Osteocyte (in vitro differentiated cells): ENCODE measurements at regions not wholly inside any gene's neighbourhood (a gene's known extent, or its start where the extent isn't known, plus 50 kb on each side); places are given as distances from the start of the nearest gene placed in this dataset.
A peak's percentile ranks its signal among the peaks of the same experiment; 100 is the strongest.
"Not testable (repeated sequence)": the region's sequence is repeated elsewhere in the genome, so short reads cannot be mapped to it uniquely, and the experiment has no call there.

Source experiments
- DNase-seq: peaks from one replicate; pipeline ENCODE4 v3.0.0; 2021; ENCODE audit warnings: mixed read lengths; ENCODE audit not compliant: unreplicated experiment; ENCODE audit errors: extremely low spot score
- H3K27ac Mint-ChIP-seq: one replicate; pipeline ENCODE4 v1.8.0; 2021; ENCODE audit warnings: mild to moderate bottlenecking, mixed read lengths; ENCODE audit not compliant: unreplicated experiment
- H3K27me3 Mint-ChIP-seq: one replicate; pipeline ENCODE4 v1.8.0; 2021; ENCODE audit warnings: mixed read lengths; ENCODE audit not compliant: unreplicated experiment
- H3K36me3 Mint-ChIP-seq: one replicate; pipeline ENCODE4 v1.8.0; 2021; ENCODE audit warnings: mixed read lengths; ENCODE audit not compliant: unreplicated experiment
- H3K4me1 Mint-ChIP-seq: one replicate; pipeline ENCODE4 v1.8.0; 2021; ENCODE audit warnings: mixed read lengths; ENCODE audit not compliant: unreplicated experiment
- H3K4me3 Mint-ChIP-seq: one replicate; pipeline ENCODE4 v1.8.0; 2021; ENCODE audit warnings: mild to moderate bottlenecking, moderate library complexity, mixed read lengths; ENCODE audit not compliant: unreplicated experiment
- H3K9me3 Mint-ChIP-seq: one replicate; pipeline ENCODE4 v1.8.0; 2021; ENCODE audit warnings: mixed read lengths; ENCODE audit not compliant: unreplicated experiment
- TF ChIP-seq, protein P1 (sequence below): fragments of 200-600 bp; sonication (generic); IDR thresholded peaks from 2 replicates; pipeline ENCODE4 v1.5.0; 2021; ENCODE audit warnings: antibody characterized with exemption, mild to moderate bottlenecking, moderate library complexity

DNA sequence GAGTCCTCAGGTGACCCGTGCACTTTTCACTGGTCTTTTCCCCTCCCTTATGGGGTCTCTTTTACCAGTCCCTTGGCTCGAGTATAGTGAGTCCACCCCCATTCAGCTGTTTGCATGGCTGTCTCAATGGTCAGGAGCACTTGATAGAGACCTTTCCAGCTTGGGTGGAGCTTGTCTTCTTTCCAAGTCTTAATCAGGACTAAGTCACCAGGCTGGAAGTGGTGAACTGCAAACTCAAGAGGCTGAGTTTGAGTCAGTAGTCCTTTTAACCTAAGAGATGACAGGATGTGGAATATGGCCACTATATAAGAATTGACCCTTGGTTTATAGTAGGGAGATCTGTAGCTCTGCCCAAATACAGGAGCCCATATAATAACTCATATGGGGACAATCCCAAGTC lies 279.7 kb downstream of the PYDC2 start:
- Mint-ChIP-seq H3K4me1 (no peaks in the 10 kb centered on the region), H3K27me3 (no peaks in the 10 kb centered on the region), H3K9me3 (peaks cover 18% of the 10 kb centered on the region)

DNA sequence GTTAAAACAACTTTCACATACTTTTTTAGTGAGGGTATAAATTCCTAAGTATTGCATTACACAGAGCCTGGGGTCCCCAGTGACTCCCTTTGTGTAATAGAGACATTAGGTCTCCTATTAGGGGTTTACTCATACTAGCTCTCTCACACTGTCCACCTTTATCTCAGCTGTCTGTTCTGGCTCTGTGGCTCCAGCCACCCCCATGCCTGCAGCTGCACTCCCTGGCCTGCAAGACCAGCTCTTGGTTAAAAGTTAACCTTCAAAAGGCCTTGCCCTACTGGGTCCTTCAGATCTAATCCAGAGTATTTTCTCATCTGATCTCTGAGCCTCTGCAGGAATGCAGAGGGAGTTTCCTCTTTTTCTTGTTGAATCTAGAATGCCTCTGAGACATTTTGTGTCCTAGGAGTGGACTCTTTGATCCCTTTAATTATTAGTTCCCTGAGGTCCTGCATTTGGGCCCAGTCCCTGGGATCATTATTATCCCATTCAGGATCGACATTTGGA lies 280.9 kb downstream of the PYDC2 start:
- not testable (repeated sequence) for H3K27me3 Mint-ChIP-seq, H3K36me3 Mint-ChIP-seq, H3K4me3 Mint-ChIP-seq, H3K27ac Mint-ChIP-seq, H3K4me1 Mint-ChIP-seq, DNase-seq
- peaks cover 11% of the 10 kb centered on the region for H3K9me3 Mint-ChIP-seq

More for the DNA sequence above, 279.7 kb downstream of the PYDC2 start:
- TF ChIP-seq, protein P1, sequence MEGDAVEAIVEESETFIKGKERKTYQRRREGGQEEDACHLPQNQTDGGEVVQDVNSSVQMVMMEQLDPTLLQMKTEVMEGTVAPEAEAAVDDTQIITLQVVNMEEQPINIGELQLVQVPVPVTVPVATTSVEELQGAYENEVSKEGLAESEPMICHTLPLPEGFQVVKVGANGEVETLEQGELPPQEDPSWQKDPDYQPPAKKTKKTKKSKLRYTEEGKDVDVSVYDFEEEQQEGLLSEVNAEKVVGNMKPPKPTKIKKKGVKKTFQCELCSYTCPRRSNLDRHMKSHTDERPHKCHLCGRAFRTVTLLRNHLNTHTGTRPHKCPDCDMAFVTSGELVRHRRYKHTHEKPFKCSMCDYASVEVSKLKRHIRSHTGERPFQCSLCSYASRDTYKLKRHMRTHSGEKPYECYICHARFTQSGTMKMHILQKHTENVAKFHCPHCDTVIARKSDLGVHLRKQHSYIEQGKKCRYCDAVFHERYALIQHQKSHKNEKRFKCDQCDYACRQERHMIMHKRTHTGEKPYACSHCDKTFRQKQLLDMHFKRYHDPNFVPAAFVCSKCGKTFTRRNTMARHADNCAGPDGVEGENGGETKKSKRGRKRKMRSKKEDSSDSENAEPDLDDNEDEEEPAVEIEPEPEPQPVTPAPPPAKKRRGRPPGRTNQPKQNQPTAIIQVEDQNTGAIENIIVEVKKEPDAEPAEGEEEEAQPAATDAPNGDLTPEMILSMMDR, result no peak
- Mint-ChIP-seq H3K27ac (no peak overlapping the region), H3K4me3 (no peak overlapping the region), H3K36me3 (no peaks in the 10 kb centered on the region)
- no peak for DNase-seq

DNA sequence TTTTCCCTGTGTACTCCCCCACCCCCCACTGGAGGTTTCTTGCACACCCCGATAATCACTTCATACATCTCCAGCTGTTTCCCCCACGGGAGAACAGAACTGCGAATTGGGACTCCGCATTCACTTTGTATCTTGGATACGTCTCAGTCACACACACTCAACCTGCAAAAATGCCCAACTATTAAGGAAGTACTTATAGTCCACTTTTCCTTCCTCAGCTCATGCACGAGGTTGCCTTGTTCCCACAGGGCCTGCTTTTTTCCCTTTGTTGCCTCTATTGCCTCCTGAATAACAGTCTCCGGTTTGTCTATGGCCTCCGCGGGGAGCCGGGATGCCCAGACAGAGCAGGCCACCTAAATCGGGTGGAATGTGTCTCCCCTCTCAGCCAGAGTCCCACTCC lies 282.3 kb downstream of the PYDC2 start:
- H3K27ac Mint-ChIP-seq, result no peak overlapping the region
- TF ChIP-seq, protein P1, result no peak
- no peak for DNase-seq
- H3K27me3 Mint-ChIP-seq, result no peaks in the 10 kb centered on the region
- peaks cover 10% of the 10 kb centered on the region for H3K9me3 Mint-ChIP-seq
- H3K36me3 Mint-ChIP-seq, result no peaks in the 10 kb centered on the region
- no peaks in the 10 kb centered on the region for H3K4me1 Mint-ChIP-seq
- no peak overlapping the region for H3K4me3 Mint-ChIP-seq

DNA sequence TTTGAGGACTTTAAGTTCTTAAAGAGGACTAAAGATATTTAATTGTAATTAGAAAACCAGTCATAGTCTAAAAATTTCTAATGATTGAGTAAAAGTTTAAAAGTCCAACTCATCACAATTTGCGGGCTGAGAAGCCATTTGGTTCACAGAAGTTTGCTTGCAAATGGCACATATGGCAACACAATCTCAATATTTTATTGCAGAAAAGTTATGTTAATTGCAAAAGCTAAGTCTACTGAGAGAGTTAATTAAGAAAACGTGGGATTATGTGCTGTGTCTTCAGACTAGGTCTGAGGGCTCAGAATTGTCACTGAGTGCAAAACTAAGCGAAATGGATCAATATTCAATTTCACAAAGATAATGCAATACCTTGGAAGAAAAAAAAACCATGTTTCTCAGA lies 289.7 kb downstream of the PYDC2 start:
- DNase-seq, result no peak
- no peak overlapping the region for H3K4me3 Mint-ChIP-seq
- TF ChIP-seq, protein P1, result no peak
- no peaks in the 10 kb centered on the region for H3K9me3 Mint-ChIP-seq
- H3K27ac Mint-ChIP-seq, result no peak overlapping the region
- no peaks in the 10 kb centered on the region for H3K4me1 Mint-ChIP-seq
- no peaks in the 10 kb centered on the region for H3K36me3 Mint-ChIP-seq
- H3K27me3 Mint-ChIP-seq, result peaks cover 3% of the 10 kb centered on the region

DNA sequence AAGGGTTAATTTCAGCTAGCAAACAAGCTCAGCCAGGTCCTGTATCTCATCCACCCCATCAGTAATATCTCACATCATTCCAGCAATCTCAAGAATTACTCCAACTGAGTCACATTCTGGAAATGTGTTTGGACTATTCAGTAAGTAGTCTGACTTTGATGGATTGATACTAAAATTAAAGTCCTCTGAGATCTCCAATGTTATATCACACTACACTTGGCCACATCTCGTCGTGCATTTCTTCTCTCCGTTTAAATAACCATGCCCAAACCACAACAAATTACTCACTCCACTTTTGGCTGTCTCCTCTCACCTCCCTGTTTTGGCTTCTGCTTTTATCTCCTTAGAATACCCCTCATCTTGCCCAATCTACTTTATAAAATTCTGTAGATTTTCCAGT lies 292.2 kb downstream of the PYDC2 start:
- TF ChIP-seq, protein P1, result no peak
- Mint-ChIP-seq H3K27me3 (peaks cover 3% of the 10 kb centered on the region), H3K36me3 (no peaks in the 10 kb centered on the region), H3K9me3 (no peaks in the 10 kb centered on the region), H3K4me1 (peaks cover 6% of the 10 kb centered on the region), H3K27ac (no peak overlapping the region), H3K4me3 (no peak overlapping the region)
- no peak for DNase-seq

DNA sequence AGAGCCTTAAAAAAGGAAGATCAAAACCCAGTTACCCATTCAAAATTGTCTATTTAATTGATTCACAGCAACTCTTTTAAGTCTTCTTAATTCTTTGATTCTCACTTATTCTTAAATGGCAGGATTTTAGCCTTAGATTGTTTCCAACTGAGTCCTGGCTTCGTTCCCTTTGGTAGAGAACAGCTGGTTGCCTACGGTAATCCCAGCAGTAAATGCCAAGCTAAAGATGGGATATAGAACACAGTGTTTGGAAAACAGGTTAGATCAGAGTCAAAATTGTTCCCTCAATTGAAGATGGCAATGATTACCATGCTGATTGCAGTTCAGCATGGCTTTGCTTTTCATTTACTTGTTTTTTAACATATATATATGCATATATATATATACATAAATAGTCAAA lies 300.9 kb downstream of the PYDC2 start:
- Mint-ChIP-seq H3K27me3 (no peaks in the 10 kb centered on the region), H3K27ac (peak overlapping the region; percentile 86), H3K36me3 (no peaks in the 10 kb centered on the region), H3K4me1 (peaks cover 14% of the 10 kb centered on the region), H3K9me3 (peaks cover 17% of the 10 kb centered on the region), H3K4me3 (no peak overlapping the region)
- TF ChIP-seq, protein P1, result no peak
- DNase-seq, result no peak
